MM.1S (cell line): ENCODE measurements at regions not wholly inside any gene's neighbourhood (a gene's known extent, or its start where the extent isn't known, plus 50 kb on each side); places are given as distances from the start of the nearest gene placed in this dataset.
A peak's percentile ranks its signal among the peaks of the same experiment; 100 is the strongest.

ENCODE experiments used
- DNase-seq: peaks from one replicate; pipeline ENCODE4 v3.0.0-alpha.2; 2015
- H2AFZ ChIP-seq: fragments of 300-600 bp; sonication (generic); 2 replicates; pipeline ENCODE4 v1.6.0; 2016; ENCODE audit warnings: antibody characterized with exemption, low read length
- H3F3A ChIP-seq: fragments of 300-600 bp; sonication (generic); 2 replicates; pipeline ENCODE4 v1.6.1; 2016; ENCODE audit warnings: mild to moderate bottlenecking, antibody characterized with exemption, low read length, moderate library complexity, mixed read lengths; ENCODE audit not compliant: insufficient read depth
- H3K27ac ChIP-seq: fragments of 300-600 bp; sonication (generic); 2 replicates; pipeline ENCODE4 v1.5.1; 2016; ENCODE audit warnings: mild to moderate bottlenecking, low read length
- H3K27me3 ChIP-seq: fragments of 300-600 bp; sonication (generic); replicated peaks from 2 replicates; pipeline ENCODE4 v1.6.0; 2016; ENCODE audit warnings: low read length; ENCODE audit not compliant: insufficient read depth
- H3K36me3 ChIP-seq: fragments of 300-600 bp; sonication (generic); replicated peaks from 2 replicates; pipeline ENCODE4 v1.6.1; 2016; ENCODE audit warnings: mild to moderate bottlenecking, low read length, mixed read lengths; ENCODE audit not compliant: insufficient read depth
- H3K4me1 ChIP-seq: fragments of 300-600 bp; sonication (generic); 2 replicates; pipeline ENCODE4 v1.6.1; 2016; ENCODE audit warnings: low read length, mixed read lengths
- H3K4me2 ChIP-seq: fragments of 300-600 bp; sonication (generic); 2 replicates; pipeline ENCODE4 v1.6.0; 2016; ENCODE audit warnings: low read depth, low read length
- H3K4me3 ChIP-seq: fragments of 300-600 bp; sonication (generic); 2 replicates; pipeline ENCODE4 v1.5.1; 2016; ENCODE audit warnings: low read length, mixed read lengths
- H3K79me2 ChIP-seq: fragments of 300-600 bp; sonication (generic); 2 replicates; pipeline ENCODE4 v1.6.1; 2016; ENCODE audit warnings: mixed run types, low read length, mixed read lengths
- H3K9ac ChIP-seq: fragments of 300-600 bp; sonication (generic); 2 replicates; pipeline ENCODE4 v1.6.1; 2016; ENCODE audit warnings: low read length, mixed read lengths
- H3K9me2 ChIP-seq: fragments of 300-600 bp; sonication (generic); replicated peaks from 2 replicates; pipeline ENCODE4 v1.6.1; 2016; ENCODE audit warnings: mild to moderate bottlenecking, low read length, mixed read lengths; ENCODE audit not compliant: insufficient read depth
- H3K9me3 ChIP-seq: fragments of 300-600 bp; sonication (generic); replicated peaks from 2 replicates; pipeline ENCODE4 v1.6.1; 2016; ENCODE audit warnings: mild to moderate bottlenecking, low read length, mixed read lengths; ENCODE audit not compliant: insufficient read depth
- H4K20me1 ChIP-seq: fragments of 300-600 bp; sonication (generic); 2 replicates; pipeline ENCODE4 v1.6.1; 2016; ENCODE audit warnings: mild to moderate bottlenecking, low read length, moderate library complexity, mixed read lengths; ENCODE audit not compliant: insufficient read depth
- EZH2 ChIP-seq: fragments of 300-600 bp; sonication (generic); optimal IDR thresholded peaks from 2 replicates; pipeline ENCODE3; 2017; ENCODE audit warnings: low read depth, mild to moderate bottlenecking, antibody characterized with exemption, low read length, mixed read lengths
- EZH2phosphoT487 ChIP-seq: fragments of 300-600 bp; sonication (generic); IDR thresholded peaks from 2 replicates; pipeline ENCODE4 v1.6.1; 2018; ENCODE audit warnings: antibody characterized with exemption, low read length
- TF ChIP-seq, protein P1 (sequence below): fragments of 300-600 bp; sonication (generic); IDR thresholded peaks from 2 replicates; pipeline ENCODE4 v1.5.1; 2016; ENCODE audit warnings: antibody characterized with exemption, low read length, mixed read lengths

GRCh38 chr2:42929546-42930024 lies 137.2 kb upstream of the HAAO start:
- TF ChIP-seq, protein P1, sequence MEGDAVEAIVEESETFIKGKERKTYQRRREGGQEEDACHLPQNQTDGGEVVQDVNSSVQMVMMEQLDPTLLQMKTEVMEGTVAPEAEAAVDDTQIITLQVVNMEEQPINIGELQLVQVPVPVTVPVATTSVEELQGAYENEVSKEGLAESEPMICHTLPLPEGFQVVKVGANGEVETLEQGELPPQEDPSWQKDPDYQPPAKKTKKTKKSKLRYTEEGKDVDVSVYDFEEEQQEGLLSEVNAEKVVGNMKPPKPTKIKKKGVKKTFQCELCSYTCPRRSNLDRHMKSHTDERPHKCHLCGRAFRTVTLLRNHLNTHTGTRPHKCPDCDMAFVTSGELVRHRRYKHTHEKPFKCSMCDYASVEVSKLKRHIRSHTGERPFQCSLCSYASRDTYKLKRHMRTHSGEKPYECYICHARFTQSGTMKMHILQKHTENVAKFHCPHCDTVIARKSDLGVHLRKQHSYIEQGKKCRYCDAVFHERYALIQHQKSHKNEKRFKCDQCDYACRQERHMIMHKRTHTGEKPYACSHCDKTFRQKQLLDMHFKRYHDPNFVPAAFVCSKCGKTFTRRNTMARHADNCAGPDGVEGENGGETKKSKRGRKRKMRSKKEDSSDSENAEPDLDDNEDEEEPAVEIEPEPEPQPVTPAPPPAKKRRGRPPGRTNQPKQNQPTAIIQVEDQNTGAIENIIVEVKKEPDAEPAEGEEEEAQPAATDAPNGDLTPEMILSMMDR, result no peak
- TF ChIP-seq EZH2phosphoT487, result no peak
- no peak for TF ChIP-seq EZH2
- no peaks in the 10 kb centered on the region for H3K79me2 ChIP-seq
- no peak for DNase-seq
- no peak overlapping the region for H2AFZ ChIP-seq
- H3K4me3 ChIP-seq, result no peak overlapping the region
- no peak overlapping the region for H3K27ac ChIP-seq
- H3K36me3 ChIP-seq, result no peaks in the 10 kb centered on the region
- H3F3A ChIP-seq, result no peaks in the 10 kb centered on the region
- no peak overlapping the region for H3K9ac ChIP-seq
- H3K27me3 ChIP-seq, result no peaks in the 10 kb centered on the region
- no peaks in the 10 kb centered on the region for H4K20me1 ChIP-seq
- H3K4me1 ChIP-seq, result no peaks in the 10 kb centered on the region
- no peak overlapping the region for H3K4me2 ChIP-seq
- H3K9me2 ChIP-seq, result no peaks in the 10 kb centered on the region
- H3K9me3 ChIP-seq, result no peaks in the 10 kb centered on the region

DNA sequence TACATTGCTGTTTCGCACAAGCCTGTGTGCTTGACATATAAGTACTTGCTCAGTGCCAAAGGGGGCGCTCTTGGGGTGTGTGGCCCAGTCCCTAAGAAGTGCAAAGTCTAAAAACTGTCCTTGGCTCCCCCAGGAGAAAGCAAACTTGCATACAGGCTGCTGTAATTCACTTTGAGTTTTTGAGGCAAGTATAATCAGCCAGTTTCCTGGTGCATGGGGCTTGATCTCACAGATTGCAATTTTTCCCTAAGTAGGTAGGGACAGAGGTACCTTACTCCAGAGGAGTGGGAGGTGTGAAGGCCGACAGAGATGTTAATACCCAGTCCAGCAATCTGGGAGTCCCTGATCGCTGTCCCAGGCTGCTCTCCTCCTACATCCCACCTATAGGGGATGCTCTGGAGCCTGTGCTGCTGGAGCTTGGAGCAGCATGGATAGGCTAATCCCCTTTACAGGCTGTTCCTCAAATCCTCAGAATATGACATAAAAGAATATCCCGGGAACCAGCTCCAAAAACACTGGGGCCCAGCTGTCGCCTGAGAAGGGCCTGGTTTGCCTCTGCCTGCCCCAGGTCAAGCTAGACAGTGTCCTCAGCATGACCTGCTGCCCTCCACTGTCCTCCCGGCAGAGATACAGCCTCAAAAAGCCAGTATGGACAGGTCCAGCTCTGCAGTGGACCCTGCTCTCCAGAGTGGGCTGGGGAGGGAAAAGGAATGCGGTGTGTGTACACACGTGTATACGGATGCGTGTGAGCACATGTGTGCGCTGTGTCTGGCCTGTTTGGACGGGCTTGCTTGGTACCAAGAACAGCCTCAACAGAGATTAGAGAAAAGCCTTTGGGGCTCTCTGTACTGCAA lies 136.5 kb upstream of the HAAO start:
- Histone ChIP-seq H3K9ac (no peak overlapping the region), H3K9me2 (no peaks in the 10 kb centered on the region), H3F3A (no peaks in the 10 kb centered on the region), H4K20me1 (no peaks in the 10 kb centered on the region), H3K4me3 (no peak overlapping the region), H3K27ac (no peak overlapping the region), H3K36me3 (no peaks in the 10 kb centered on the region), H3K27me3 (no peaks in the 10 kb centered on the region), H3K4me2 (no peak overlapping the region), H3K4me1 (no peaks in the 10 kb centered on the region), H2AFZ (no peak overlapping the region), H3K79me2 (no peaks in the 10 kb centered on the region), H3K9me3 (no peaks in the 10 kb centered on the region)
- DNase-seq, result no peak
- TF ChIP-seq, protein P1, result peak; percentile 33
- TF ChIP-seq EZH2phosphoT487 (no peak), EZH2 (no peak)

GRCh38 chr2:42928161-42928691 lies 135.8 kb upstream of the HAAO start:
- Histone ChIP-seq H3K27me3 (no peaks in the 10 kb centered on the region), H4K20me1 (no peaks in the 10 kb centered on the region), H3K4me3 (no peak overlapping the region), H3F3A (no peaks in the 10 kb centered on the region), H3K4me1 (no peaks in the 10 kb centered on the region), H3K79me2 (no peaks in the 10 kb centered on the region), H3K27ac (no peak overlapping the region), H3K9ac (no peak overlapping the region), H3K36me3 (no peaks in the 10 kb centered on the region), H3K9me2 (no peaks in the 10 kb centered on the region), H3K4me2 (no peak overlapping the region), H3K9me3 (no peaks in the 10 kb centered on the region), H2AFZ (no peak overlapping the region)
- no peak for DNase-seq
- TF ChIP-seq, protein P1, result no peak
- TF ChIP-seq EZH2phosphoT487 (no peak), EZH2 (no peak)
